ENCODE measurements at regions not wholly inside any gene's neighbourhood (a gene's known extent, or its start where the extent isn't known, plus 50 kb on each side); places are given as distances from the start of the nearest gene placed in this dataset.

DNA sequence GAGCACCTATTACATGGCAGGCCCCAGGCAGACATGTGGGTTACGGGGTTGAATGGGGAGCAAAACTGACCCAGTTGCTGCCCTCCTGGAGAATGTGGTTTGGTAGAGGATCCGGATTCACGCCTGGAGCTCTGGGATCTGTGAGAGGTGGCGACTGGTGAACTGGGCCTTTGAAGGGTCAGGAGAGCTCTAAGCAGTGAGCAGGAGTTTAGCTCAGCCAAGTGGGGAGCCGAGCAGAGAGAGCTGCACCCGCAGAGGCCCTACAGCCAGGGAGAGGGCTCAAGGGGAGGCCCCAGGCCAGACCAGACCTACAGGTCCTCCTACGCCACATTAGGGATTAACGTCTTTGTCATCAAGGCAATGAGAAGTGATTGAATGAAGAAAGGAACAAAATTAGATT is 179.8 kb upstream of the TLE3 start:
- TF ChIP-seq POLR2A (IDR thresholded peaks at IDR 0.05) (no peak), EP300 (IDR thresholded peaks at IDR 0.05; ENCODE audit: low read depth) (no peak), POLR2AphosphoS5 (IDR thresholded peaks at IDR 0.05) (no peak)
- TF ChIP-seq, protein P1, sequence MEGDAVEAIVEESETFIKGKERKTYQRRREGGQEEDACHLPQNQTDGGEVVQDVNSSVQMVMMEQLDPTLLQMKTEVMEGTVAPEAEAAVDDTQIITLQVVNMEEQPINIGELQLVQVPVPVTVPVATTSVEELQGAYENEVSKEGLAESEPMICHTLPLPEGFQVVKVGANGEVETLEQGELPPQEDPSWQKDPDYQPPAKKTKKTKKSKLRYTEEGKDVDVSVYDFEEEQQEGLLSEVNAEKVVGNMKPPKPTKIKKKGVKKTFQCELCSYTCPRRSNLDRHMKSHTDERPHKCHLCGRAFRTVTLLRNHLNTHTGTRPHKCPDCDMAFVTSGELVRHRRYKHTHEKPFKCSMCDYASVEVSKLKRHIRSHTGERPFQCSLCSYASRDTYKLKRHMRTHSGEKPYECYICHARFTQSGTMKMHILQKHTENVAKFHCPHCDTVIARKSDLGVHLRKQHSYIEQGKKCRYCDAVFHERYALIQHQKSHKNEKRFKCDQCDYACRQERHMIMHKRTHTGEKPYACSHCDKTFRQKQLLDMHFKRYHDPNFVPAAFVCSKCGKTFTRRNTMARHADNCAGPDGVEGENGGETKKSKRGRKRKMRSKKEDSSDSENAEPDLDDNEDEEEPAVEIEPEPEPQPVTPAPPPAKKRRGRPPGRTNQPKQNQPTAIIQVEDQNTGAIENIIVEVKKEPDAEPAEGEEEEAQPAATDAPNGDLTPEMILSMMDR (IDR thresholded peaks at IDR 0.05): no peak

Data from transverse colon (tissue), 4 donors.